HG02759 (cell line): ENCODE measurements at regions not wholly inside any gene's neighbourhood (a gene's known extent, or its start where the extent isn't known, plus 50 kb on each side); places are given as distances from the start of the nearest gene placed in this dataset.
A peak's percentile ranks its signal among the peaks of the same experiment; 100 is the strongest.
"Not testable (repeated sequence)": the region's sequence is repeated elsewhere in the genome, so short reads cannot be mapped to it uniquely, and the experiment has no call there.

Source experiments
- ATAC-seq: cut with Tn5 transposase; IDR thresholded peaks from one replicate; pipeline ENCODE4 v1.9.1; 2021; ENCODE audit warnings: mild to moderate bottlenecking, moderate library complexity; ENCODE audit not compliant: unreplicated experiment

DNA sequence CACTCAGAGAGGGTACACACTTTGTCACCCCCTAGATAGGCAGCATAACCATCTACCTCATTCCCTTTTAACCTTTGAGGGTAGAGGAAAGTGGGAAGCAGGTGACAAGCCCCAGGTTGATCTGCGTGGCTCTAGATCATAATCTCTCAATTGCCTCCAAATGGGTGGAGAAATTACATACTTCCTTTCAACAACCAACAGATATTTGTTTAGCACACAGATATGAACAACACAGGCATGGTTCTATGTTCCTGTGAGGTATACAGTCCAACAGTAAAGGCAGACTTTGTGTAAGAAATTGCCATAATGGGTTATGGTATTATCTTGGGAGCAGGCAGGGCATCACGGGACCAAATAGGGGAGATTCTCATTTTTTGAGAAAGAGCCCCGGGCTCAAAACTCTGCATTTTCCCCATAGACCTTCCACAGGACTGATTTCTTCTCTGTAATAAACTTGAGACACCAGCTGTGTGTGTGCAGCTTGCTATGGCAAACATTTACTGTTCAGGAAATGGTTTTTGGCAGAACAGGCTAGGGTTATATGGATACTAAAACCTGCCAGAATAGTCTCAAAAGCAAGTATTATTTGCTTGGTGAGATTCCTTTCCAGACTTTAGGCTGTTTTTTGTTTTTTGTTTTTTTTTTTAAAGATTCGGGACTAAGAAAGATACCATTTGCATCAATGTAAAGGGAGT lies 126.2 kb downstream of the CD164 start:
- no peak for ATAC-seq

DNA sequence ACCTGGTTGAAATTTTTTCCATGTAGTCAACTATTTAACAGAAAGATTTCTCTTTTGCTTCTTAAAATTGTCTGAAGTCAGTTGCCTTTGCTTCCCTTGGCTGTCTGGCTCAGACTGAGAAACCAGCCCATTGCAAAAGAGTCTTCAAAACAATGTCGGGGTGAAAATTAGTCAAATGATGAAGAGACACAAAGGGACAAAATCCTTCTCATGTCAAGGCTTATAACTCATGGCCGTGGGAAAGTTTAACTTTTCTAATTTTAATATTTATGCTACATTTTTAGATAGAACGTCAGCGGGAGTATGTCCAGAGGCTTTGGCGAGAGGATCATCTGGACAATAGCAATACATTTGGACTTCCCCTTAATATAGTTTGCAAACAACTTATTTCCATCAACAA lies 127.2 kb downstream of the CD164 start:
- no peak for ATAC-seq

DNA sequence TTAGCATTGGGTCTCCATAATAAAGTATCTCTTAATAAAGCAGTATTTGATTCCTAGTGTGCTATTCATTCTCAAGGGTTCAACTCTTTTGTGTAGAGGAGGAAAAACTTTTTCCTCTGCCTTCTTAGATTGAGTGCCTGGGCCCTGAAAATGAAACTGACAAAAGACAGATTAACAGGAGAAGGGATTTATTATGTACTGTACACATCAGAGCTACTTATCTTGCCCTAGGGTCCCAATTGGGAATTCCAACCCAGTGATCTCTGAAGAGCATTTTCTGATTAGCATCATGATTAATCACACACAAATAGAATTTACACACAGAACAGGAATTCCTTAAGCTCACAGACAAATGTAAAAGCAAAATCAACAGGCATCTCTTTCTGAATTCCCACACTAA lies 128.9 kb downstream of the CD164 start:
- no peak for ATAC-seq

DNA sequence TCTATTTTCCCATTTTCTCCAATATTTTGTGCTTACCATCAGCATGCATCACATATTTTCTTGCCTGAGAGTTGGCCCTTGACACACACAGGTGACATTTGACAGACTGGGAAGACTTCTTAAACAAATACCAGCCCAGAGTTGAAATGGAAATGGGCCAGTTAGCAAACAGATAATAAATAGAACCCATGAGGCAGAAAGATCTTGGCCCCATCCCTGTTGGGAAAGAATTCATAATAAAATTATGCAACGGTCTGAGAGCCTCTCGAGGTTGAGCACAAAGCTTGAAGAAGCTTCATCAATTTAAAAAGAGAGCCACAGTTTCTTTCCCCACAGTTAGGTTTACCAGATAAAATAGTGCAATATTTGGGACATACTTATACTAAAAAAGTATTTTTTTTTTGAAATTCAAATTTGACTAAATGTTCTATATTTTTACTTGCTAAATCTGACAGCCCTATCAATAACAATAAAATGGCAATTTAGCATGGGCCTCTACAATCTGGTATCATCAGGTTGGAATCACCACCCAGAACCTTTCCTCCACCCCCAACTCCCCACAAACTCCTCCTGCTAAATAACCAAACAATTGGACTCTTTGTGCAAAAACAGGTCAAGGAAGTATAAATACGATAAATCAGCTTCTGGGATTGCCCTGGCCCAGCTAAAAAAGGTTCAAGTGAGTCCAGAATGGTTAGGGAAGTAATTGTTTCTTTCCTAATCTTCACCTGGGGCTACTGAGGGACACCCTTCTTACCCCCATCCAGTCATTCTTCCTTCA lies 129.8 kb downstream of the CD164 start:
- ATAC-seq: no peak

DNA sequence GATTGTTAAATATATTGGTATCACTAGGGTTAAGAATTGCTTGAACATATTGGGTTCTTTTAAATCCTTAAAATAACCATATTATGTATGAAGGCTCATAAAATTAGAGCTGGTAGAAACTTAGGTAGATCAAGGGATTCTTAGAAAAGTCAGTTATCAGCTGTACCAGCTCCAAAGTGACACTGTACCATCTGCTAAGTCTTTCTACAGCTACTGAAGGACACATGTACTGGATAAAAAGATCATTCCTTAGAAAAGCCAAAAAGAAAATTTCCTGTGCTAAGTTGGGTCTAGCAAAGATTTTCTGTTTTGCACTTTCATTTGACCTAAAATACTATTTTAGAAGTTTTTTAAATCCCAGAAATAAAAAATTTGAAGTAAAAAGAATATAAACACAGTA lies 130.4 kb downstream of the CD164 start:
- ATAC-seq: no peak

DNA sequence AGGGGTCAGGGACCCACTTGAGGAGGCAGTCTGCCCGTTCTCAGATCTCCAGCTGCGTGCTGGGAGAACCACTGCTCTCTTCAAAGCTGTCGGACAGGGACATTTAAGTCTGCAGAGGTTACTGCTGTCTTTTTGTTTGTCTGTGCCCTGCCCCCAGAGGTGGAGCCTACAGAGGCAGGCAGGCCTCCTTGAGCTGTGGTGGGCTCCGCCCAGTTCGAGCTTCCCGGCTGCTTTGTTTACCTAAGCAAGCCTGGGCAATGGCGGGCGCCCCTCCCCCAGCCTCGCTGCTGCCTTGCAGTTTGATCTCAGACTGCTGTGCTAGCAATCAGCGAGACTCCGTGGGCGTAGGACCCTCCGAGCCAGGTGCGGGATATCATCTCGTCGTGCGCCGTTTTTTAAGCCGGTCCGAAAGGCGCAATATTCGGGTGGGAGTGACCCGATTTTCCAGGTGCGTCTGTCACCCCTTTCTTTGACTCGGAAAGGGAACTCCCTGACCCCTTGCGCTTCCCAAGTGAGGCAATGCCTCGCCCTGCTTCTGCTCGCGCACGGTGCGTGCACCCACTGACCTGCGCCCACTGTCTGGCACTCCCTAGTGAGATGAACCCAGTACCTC lies 131.6 kb downstream of the CD164 start:
- not testable (repeated sequence) for ATAC-seq

DNA sequence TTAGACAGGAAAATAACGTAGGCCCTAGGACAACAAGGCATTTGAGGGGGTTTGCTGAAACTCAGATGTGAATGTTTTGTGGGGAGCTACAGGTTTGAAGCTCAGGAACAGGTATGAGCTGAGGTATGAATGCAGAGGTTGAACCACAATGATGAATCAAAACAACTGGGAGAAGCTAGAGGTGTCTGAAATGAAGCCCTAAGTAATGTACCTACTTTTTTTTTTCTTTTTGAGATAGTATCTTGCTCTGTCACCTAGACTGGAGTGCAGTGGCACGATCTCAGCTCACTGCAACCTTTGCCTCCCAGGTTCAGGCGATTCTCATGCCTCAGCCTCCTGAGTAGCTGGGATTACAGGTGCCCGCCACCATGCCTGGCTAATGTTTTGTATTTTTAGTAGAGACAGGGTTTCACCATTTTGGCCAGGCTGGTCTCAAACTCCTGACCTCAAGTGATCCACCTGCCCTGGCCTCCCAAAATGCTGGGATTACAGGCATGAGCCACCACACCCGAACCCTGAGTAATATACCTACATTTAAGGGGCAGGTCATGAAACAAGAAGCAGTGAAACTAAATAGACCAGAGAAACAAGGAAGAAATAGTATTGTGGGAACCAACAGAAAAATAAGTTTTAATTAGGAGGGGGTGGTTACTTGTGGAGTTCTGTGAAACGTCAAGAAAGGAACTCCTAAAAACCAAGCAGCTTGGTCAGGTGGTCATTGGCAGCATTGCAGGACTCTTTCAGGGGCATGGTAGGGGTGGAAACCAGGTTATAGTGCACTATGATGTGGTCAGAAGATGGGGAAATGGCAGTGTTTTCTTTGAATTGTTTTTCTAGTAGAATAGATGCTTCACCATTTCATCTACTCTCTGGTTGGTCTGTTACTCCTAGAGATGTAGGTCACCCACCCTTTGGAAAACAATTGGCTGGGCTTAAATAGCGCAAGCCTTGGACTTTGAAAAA lies 138.1 kb downstream of the CD164 start:
- no peak for ATAC-seq

DNA sequence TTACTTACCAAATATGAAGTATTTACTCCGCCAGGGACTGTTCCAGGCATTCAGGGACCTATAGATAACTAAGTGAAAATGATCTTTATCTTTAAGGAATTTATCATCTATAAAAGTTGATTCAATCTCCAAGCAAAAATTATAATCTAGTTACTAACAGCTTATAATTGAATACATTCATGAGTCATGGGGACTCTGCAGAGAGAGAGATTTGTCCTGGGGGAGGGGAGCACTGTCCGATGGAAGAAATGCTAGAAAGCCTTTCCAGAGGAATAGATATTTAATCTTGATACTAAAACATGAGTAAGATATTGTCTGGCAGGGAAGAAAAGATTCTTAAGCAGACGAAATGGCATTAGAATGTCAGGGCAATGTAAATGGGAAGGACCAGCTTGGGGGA lies 139.3 kb downstream of the CD164 start:
- no peak for ATAC-seq

DNA sequence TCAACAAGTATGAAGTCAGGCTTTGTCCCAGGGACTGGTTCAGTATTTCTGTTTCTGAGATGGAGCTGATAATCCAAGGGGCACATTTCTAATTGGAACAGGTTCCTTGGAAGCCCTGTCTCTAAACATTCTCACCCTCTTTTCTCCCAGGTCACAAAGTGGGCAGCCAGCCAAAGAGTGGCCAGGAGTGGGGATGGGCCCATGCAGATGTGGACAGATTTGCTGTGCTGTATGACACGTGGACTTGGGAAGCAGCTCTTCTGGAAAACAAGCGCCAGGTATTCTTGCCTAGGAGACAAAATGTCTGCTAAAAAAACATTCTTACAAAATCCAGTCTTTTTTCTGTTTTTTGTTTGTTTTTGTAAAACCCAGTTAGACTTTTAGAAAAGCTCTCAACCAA lies 140.2 kb downstream of the CD164 start:
- ATAC-seq: no peak

DNA sequence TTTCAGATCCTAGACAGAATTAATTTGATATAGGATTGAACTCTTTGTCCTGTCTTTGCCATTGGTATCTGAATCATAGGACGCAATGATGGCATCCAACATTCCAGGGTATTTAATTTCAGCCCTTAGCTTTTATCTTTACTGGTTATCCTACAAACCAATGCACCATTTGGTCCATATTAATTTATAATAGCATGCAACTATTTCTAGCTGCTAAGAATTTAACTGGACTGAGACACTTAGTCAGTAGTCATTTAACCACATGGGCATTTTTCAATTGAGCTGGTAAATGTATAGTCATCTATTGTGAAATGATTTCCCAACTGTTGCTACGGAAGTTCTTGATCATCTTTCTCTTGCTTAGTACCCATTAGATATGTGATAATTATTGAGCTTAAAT lies 141.1 kb downstream of the CD164 start:
- no peak for ATAC-seq

DNA sequence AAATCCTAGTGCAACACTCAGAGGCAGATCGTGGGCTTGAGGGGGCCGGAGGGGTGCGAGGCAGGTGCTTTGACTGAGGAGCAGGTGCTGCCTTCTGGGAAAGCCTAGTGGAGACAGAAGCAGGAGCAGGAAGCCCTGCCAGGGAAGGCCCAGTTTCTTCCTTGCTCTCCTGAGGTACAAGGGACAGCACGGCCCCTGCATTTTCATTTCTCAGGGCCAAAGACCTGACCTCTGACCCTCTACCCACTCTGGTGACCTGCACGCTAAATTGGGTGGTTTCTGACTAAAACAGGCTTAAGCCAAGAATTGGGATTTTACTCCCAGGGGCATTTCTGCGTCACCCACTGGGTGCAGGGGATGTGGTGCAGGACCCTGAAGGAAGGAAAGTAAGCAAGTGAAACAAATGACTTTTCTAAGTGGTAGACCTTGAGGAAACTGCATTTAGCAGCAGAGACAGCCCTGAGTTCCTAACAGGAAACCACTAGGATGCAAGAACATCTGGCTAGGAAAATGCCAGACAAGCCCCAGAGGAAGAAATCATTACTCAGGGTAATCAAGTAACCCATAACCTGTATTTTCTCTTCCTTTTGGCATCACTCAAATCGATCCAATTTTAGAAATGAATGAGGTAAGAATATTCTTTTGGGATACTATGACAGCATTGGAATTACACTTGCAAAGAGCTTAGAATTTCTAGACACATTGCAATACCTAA lies 141.7 kb downstream of the CD164 start:
- ATAC-seq: no peak

DNA sequence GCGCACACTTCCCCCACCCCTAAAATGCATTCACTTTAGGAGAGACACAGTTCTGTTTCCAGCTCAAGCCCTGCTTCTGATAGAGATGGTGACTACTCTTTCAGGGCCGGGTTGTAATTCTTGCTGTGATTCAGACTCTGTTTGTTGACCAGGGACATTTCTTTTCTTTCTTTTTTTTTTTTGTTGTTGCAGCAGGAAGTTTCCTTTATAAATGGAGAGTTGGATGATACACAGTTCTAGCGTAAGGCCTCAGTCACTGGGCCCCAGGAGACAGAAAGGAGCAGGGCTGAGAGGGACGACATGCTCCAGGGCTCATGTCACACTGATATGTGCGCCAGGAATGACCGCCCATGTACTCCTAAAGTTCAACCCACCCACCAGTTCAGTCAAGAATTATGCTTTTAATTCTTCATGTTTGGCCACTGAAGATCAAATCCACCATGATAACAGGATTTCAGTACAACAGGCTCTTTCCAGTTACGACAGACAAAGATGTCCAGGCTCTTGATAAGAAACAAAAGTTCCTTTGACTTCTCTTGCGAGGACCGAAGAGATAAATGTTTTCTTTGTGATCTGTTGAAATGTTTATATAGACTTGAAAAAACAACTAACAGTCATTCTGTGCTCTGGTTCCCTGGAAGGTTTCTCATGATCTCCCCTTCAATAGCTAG lies 142.5 kb downstream of the CD164 start:
- ATAC-seq: no peak

DNA sequence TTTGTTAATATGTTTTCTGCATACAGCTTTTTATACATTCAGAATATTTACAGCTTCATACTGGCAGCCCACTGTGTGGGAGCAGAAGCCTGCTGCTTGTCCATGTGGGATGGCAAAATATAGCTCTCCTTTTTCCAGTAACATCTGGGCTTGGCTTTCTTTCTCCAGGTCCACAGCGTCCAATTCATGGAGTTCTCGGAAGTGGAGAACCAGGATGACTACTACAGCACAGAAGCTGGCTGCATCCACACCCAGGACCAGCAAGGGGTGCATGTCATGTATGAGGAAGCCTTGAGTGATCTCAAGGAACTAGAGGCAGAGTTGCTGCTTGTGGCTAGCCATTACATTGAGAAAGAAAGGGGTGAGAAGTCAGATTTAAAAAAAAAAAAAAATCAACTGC lies 143.1 kb downstream of the CD164 start:
- ATAC-seq: no peak

DNA sequence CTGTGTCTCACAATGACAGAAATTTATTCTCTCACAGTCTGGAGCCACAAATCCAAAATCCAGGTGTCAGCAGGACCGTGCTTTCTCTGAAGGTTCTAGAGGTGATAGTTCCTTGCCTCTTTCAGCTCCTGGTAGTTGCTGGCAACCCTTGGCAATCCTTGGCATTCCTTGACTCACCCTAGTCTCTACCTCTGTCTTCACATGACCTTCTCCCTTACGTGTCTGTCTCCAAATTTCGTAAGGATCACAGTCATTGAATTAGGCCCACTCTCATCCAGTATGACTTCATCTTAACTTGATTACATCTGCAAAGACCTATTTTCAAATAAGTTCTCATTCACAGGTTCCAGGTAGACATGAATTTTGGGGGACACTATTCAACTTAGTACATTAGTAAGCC lies 143.1 kb downstream of the CEP57L1 start:
- ATAC-seq: no peak

DNA sequence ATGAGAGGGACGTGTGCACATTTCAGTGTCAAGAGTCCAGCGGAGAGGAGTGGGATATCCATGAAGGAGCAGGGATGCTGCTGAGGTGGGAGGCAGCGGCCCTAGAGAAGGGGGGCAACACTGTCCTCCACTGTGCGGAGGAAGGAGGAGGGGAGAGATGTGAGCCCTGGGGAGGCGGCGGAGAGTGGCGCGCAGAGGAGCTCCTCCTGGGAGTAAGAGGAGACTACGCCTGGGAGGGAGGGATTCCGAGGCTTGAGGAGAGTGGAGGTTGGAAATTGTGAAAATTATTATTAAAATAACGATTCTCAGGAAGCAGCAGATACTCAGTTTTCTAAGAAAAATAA lies 142.7 kb downstream of the CEP57L1 start:
- ATAC-seq: no peak

DNA sequence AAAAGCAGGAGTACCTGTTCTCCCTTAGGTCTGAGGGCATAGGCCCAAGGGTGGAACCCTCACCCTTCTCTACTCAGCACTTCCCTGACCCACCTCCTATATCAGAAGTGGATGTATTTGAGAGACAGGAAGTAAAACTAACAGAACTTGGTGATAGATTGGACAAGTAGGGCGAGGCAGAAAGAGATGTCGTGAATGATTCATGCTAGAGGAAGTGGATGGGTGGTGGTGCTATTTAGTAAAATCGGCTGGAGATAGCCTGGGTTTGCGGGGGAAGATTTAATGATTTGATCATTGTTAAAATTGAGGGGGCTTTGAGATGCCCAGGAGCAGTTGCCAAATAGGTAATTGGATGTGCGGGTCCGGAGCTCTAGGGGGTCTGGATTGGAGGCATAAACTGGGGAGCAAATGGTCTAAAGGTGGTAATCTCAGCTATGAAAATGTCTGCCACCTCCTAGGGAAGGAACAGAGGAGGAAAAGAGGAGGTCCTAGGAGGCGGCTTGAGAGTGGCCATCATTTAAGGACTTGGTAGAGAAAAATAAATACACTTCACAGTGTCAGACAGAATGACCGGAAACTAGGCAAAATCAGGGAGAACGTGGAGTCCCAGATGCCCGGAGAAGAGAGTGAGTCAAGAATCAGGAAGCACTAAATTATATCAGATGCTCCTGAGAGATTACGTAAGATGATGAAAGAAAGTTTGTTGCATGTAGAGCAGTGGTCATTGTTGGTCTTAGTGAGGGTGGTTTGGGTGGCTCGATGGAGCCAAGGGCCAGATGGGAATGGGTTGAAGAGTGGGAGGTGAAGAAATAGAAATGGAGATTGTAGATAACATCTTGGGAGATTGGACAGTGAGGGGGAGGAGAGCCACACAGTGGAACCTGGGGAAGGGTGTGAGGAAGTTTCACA lies 142.0 kb downstream of the CEP57L1 start:
- ATAC-seq: no peak

DNA sequence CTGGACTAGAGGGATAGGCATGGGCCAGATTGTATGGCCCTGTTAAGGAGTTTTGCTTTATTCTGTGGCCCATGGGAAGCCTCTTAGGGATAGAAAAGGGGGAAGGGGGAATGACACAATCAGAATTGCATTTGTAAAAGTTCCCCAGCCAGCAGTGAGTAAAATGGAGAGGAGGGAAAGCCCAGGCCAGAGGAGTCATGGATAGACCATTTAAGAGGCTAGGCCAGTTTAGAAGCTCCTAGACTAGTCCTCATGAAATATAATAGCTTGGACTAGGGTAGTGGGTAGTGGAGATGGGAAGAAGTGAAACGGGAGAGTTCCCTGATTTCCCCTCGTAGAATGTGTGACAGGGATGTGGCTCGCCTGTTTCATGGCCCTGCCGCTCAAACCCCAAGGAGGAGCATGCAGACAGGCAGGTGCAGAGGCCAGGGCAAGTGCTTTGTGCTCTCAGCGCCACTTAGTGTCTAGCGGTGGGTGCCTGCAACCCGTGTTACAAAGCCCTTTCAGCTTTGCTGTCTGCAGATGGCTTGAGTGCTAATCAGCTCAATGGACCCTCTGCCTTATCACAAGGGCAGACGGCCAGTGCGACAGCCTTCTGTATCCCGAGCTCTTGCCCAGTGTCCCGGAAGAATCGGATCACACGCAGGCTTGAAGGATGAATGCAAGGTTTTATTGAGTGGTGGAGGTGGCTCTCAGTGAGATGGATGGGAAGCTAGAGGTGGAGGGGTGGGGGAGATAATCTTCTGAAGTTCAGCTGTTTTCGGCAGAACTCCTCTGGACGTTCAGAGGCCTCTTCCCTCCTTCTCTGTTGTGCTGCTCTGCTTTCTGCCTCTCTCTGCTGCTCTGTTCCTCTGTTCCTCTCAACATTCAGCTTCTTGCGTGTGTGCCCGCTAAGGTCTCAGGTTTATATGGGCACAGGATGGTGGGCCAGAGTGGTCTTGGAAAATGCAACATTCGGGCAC lies 141.1 kb downstream of the CEP57L1 start:
- ATAC-seq: peak; percentile 77
